HCT116 (cell line): ENCODE measurements at regions not wholly inside any gene's neighbourhood (a gene's known extent, or its start where the extent isn't known, plus 50 kb on each side); places are given as distances from the start of the nearest gene placed in this dataset.

Experiments
- ATAC-seq: fragments of 200-7000 bp; cut with Tn5 transposase; 2 replicates; pipeline ENCODE4 v1.9.1; 2020; ENCODE audit warnings: mild to moderate bottlenecking, moderate library complexity
- BruUV-seq: library from RNA; stranded (reverse); fragments of 400-500 nt; replicated peaks from 2 replicates; lab custom pipeline; 2021; lab: Mats Ljungman, UMichigan
- CTCF ChIA-PET: fragments of 300-600 bp; sonication (Branson Sonifier 250); formaldehyde crosslinking; loops from one replicate; lab custom pipeline; 2021; ENCODE audit warnings: antibody characterized with exemption; lab: Charles Lee
- POLR2A ChIA-PET: fragments of 300-600, 350-600 bp; sonication (Branson Sonifier 250); formaldehyde crosslinking; loops from one replicate; lab custom pipeline; 2021; ENCODE audit warnings: antibody characterized with exemption; lab: Charles Lee
- RAD21 ChIA-PET, 2 experiments: fragments of 300-600 bp; sonication (Branson Sonifier 250); formaldehyde crosslinking; loops; one replicate each; lab custom pipeline; 2023; ENCODE audit warnings: low total read pairs in 2 of 2; ENCODE audit not compliant: uncharacterized antibody in 2 of 2, unreplicated experiment in 2 of 2, low non-redundant PET in 1 of 2; lab: Charles Lee
- DNase-seq: peaks from one replicate; pipeline ENCODE4 v3.0.0-alpha.2; 2010; ENCODE audit warnings: low read depth, low spot score
- H2AFZ ChIP-seq: fragments of 200-600 bp; shearing (Covaris generic), sonication (generic); 2 replicates; pipeline ENCODE4 v1.6.1; 2017; ENCODE audit warnings: low read depth, mixed run types, mixed read lengths, antibody characterized with exemption, low read length; ENCODE audit not compliant: poor library complexity, severe bottlenecking
- H3K27ac ChIP-seq: 2 replicates; pipeline ENCODE4 v1.5.1; 2012; ENCODE audit warnings: low read depth, low read length
- H3K27me3 ChIP-seq: fragments of 200-600 bp; sonication (generic); 2 replicates; pipeline ENCODE4 v1.6.1; 2016; ENCODE audit warnings: mixed run types, low read length, mixed read lengths; ENCODE audit not compliant: insufficient read depth
- H3K36me3 ChIP-seq, 2 experiments: fragments of 200-500 bp in 1 of 2; fragments of 200-600 bp in 1 of 2; sonication (Bioruptor generic) in 1 of 2; sonication (generic) in 1 of 2; 2 replicates each; pipeline versions ENCODE4 v1.5.1 to v1.6.1; 2014 to 2016; ENCODE audit warnings: low read length in 2 of 2, inconsistent platforms in 1 of 2, mixed read lengths in 1 of 2, mixed run types in 1 of 2; ENCODE audit not compliant: insufficient read depth in 2 of 2, control insufficient read depth in 1 of 2
- H3K4me1 ChIP-seq, 2 experiments: fragments of 200-600 bp in 1 of 2; sonication (generic) in 1 of 2; 2 replicates each; pipeline versions ENCODE4 v1.5.1 to v1.6.1; 2012 to 2017; ENCODE audit warnings: low read length in 2 of 2, inconsistent platforms in 1 of 2, mild to moderate bottlenecking in 1 of 2, mixed read lengths in 1 of 2, mixed run types in 1 of 2, moderate library complexity in 1 of 2; ENCODE audit not compliant: insufficient read depth in 2 of 2, control insufficient read depth in 1 of 2
- H3K4me2 ChIP-seq: fragments of 200-600 bp; sonication (generic); 2 replicates; pipeline ENCODE4 v1.6.1; 2017; ENCODE audit warnings: mixed run types, low read length, mixed read lengths
- H3K4me3 ChIP-seq, 2 experiments: fragments of 200-600 bp in 1 of 2; sonication (generic) in 1 of 2; replicated peaks in 1 of 2; 2 replicates each; pipeline ENCODE4 v1.5.1; 2011 to 2016; ENCODE audit warnings: low read length in 2 of 2, control low read depth in 1 of 2, low read depth in 1 of 2, mild to moderate bottlenecking in 1 of 2, mixed read lengths in 1 of 2, mixed run types in 1 of 2
- H3K79me2 ChIP-seq: fragments of 200-600 bp; sonication (generic); 2 replicates; pipeline ENCODE4 v1.6.1; 2017; ENCODE audit warnings: mild to moderate bottlenecking, mixed run types, low read length, moderate library complexity, mixed read lengths; ENCODE audit not compliant: insufficient read depth
- H3K9ac ChIP-seq: fragments of 200-600 bp; sonication (generic); 2 replicates; pipeline ENCODE4 v1.6.1; 2016; ENCODE audit warnings: low read length, mixed read lengths
- H3K9me2 ChIP-seq: fragments of 200-600 bp; sonication (generic), shearing (Covaris generic); 2 replicates; pipeline ENCODE4 v1.6.1; 2017; ENCODE audit warnings: mixed run types, mild to moderate bottlenecking, moderate library complexity; ENCODE audit not compliant: insufficient read depth
- H3K9me3 ChIP-seq, 2 experiments: fragments of 200-500 bp in 1 of 2; fragments of 200-600 bp in 1 of 2; sonication (Bioruptor generic) in 1 of 2; sonication (generic) in 1 of 2; 2 replicates each; pipeline ENCODE4 v1.6.1; 2014 to 2017; ENCODE audit warnings: low read length in 2 of 2, mixed read lengths in 2 of 2, inconsistent platforms in 1 of 2, low read depth in 1 of 2, mild to moderate bottlenecking in 1 of 2, mixed run types in 1 of 2, moderate library complexity in 1 of 2; ENCODE audit not compliant: control insufficient read depth in 1 of 2, insufficient read depth in 1 of 2
- H4K20me1 ChIP-seq: fragments of 200-600 bp; sonication (generic), shearing (Covaris generic); 2 replicates; pipeline ENCODE4 v1.6.1; 2017; ENCODE audit warnings: mixed run types, mild to moderate bottlenecking, moderate library complexity; ENCODE audit not compliant: insufficient read depth
- CBX3 ChIP-seq: IDR thresholded peaks from 2 replicates; pipeline ENCODE4 v1.6.1; 2012; ENCODE audit warnings: low read depth
- CEBPB ChIP-seq: IDR thresholded peaks from 2 replicates; pipeline ENCODE4 v1.6.1; 2012; ENCODE audit warnings: low read depth
- EZH2phosphoT487 ChIP-seq: fragments of 200-600 bp; IDR thresholded peaks from 2 replicates; pipeline ENCODE4 v1.6.1; 2018; ENCODE audit warnings: antibody characterized with exemption, borderline replicate concordance
- POLR2A ChIP-seq: IDR thresholded peaks from 2 replicates; pipeline ENCODE4 v1.7.0; 2011; ENCODE audit warnings: borderline replicate concordance; ENCODE audit not compliant: insufficient read depth, insufficient read length; ENCODE audit errors: extremely low read depth
- RAD21 ChIP-seq: IDR thresholded peaks from 2 replicates; pipeline ENCODE4 v1.6.1; 2012; ENCODE audit warnings: low read depth, mild to moderate bottlenecking
- SIN3A ChIP-seq: IDR thresholded peaks from 2 replicates; pipeline ENCODE4 v1.6.1; 2012; ENCODE audit warnings: low read depth
- TCF7L2 ChIP-seq: IDR thresholded peaks from 2 replicates; pipeline ENCODE4 v1.7.0; 2011; ENCODE audit warnings: borderline replicate concordance, inconsistent platforms; ENCODE audit not compliant: insufficient read depth, insufficient read length; ENCODE audit errors: extremely low read depth
- ZNF274 ChIP-seq: fragments of 200-500 bp; sonication (Bioruptor generic); IDR thresholded peaks from 2 replicates; pipeline ENCODE4 v1.6.1; 2014; ENCODE audit warnings: mild to moderate bottlenecking, low read depth, low read length, inconsistent platforms
- intact Hi-C: fragments of 100-400 bp; cut with micrococcal nuclease; formaldehyde crosslinking; loops from 2 replicates; pipeline ENCODE4 v1.10.0; 2022
- TF ChIP-seq, protein P1 (sequence below): IDR thresholded peaks from 2 replicates; pipeline ENCODE4 v1.6.1; 2012; ENCODE audit warnings: low read depth
- TF ChIP-seq, protein P2 (sequence below): IDR thresholded peaks from 2 replicates; pipeline ENCODE4 v1.6.1; 2012

DNA sequence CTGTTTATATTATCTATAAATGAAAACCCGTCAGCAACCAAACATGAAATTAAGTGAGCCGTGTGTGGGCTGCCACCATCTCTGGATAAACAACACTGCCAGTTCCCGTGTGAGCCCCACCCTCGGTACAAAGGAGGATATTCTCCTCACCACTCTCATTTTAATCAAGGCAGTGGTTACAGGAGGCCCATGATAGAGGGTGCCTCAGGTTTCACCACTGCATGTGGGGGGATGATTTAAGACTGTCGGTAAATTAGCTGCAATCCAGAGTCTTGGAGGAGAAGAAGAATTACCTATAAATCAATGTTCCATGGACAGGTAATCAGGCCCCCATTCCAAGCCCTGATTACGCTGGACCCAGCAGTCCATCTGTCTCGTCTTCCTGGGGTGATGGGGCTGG lies 361.6 kb upstream of the SULF2 start:
- H3K4me1 ChIP-seq, result no peaks in the 10 kb centered on the region
- peaks cover 0 to 1% of the 10 kb centered on the region in 2 experiments; a peak in 1 of 4 replicates for H3K9me3 ChIP-seq
- CTCF ChIA-PET, result interaction anchor here (1.3 kb wide), 1 partner anchor 360 kb away, joined by 3 read pairs; no protein-coding TSS in a partner anchor
- TF ChIP-seq CBX3, result no peak
- no peak for TF ChIP-seq TCF7L2
- TF ChIP-seq ZNF274, result no peak
- no peak for TF ChIP-seq SIN3A
- no peak for TF ChIP-seq CEBPB
- TF ChIP-seq EZH2phosphoT487, result no peak
- TF ChIP-seq, protein P1, sequence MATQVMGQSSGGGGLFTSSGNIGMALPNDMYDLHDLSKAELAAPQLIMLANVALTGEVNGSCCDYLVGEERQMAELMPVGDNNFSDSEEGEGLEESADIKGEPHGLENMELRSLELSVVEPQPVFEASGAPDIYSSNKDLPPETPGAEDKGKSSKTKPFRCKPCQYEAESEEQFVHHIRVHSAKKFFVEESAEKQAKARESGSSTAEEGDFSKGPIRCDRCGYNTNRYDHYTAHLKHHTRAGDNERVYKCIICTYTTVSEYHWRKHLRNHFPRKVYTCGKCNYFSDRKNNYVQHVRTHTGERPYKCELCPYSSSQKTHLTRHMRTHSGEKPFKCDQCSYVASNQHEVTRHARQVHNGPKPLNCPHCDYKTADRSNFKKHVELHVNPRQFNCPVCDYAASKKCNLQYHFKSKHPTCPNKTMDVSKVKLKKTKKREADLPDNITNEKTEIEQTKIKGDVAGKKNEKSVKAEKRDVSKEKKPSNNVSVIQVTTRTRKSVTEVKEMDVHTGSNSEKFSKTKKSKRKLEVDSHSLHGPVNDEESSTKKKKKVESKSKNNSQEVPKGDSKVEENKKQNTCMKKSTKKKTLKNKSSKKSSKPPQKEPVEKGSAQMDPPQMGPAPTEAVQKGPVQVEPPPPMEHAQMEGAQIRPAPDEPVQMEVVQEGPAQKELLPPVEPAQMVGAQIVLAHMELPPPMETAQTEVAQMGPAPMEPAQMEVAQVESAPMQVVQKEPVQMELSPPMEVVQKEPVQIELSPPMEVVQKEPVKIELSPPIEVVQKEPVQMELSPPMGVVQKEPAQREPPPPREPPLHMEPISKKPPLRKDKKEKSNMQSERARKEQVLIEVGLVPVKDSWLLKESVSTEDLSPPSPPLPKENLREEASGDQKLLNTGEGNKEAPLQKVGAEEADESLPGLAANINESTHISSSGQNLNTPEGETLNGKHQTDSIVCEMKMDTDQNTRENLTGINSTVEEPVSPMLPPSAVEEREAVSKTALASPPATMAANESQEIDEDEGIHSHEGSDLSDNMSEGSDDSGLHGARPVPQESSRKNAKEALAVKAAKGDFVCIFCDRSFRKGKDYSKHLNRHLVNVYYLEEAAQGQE, result no peak
- no peak for TF ChIP-seq RAD21
- TF ChIP-seq, protein P2, sequence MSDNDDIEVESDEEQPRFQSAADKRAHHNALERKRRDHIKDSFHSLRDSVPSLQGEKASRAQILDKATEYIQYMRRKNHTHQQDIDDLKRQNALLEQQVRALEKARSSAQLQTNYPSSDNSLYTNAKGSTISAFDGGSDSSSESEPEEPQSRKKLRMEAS, result no peak
- no peak for TF ChIP-seq POLR2A
- intact Hi-C loops, result no loop called here
- BruUV-seq, result no TSS peak
- H3K4me2 ChIP-seq, result no peak overlapping the region
- H3K36me3 ChIP-seq, result no peaks in the 10 kb centered on the region
- ATAC-seq (no peak), DNase-seq (no peak)
- peaks cover 24% of the 10 kb centered on the region for H3K27me3 ChIP-seq
- no peaks in the 10 kb centered on the region for H3K79me2 ChIP-seq
- no peak overlapping the region for H2AFZ ChIP-seq
- POLR2A ChIA-PET, result no interaction called here
- H3K27ac ChIP-seq, result no peak overlapping the region
- RAD21 ChIA-PET, result no interaction called here
- no peak overlapping the region for H3K9ac ChIP-seq
- H3K4me3 ChIP-seq, result no peak overlapping the region
- no peaks in the 10 kb centered on the region for H3K9me2 ChIP-seq
- no peaks in the 10 kb centered on the region for H4K20me1 ChIP-seq
